Gastrocnemius medialis (tissue), 4 donors: ENCODE measurements at regions not wholly inside any gene's neighbourhood (a gene's known extent, or its start where the extent isn't known, plus 50 kb on each side); places are given as distances from the start of the nearest gene placed in this dataset.

ENCODE experiments used
- ATAC-seq, 2 donors: fragments of 150-250 bp; one replicate each; pipeline ENCODE4 v1.9.1; 2016
- DNase-seq, 2 donors: peaks; one replicate each; pipeline ENCODE4 v3.0.0-alpha.2; 2019
- H3K27ac ChIP-seq, 4 donors: fragments of 200-600 bp; sonication (generic); 1 replicate in 1 of 4; 2 replicates in 3 of 4; pipeline ENCODE4 v1.5.1; 2016 to 2018; ENCODE audit warnings: mild to moderate bottlenecking in 2 of 4, moderate library complexity in 1 of 4
- H3K27me3 ChIP-seq, 3 donors: fragments of 200-600 bp; sonication (generic) in 2 of 3; 1 replicate in 1 of 3; 2 replicates in 2 of 3; pipeline versions ENCODE4 v1.5.1 to v1.6.0; 2016 to 2019; ENCODE audit warnings: mild to moderate bottlenecking in 1 of 3, moderate library complexity in 1 of 3
- H3K36me3 ChIP-seq, 2 donors: fragments of 200-600 bp; sonication (generic) in 1 of 2; one replicate each; pipeline ENCODE4 v1.5.1; 2017 to 2018
- H3K4me1 ChIP-seq, 2 donors: fragments of 200-600 bp; sonication (generic) in 1 of 2; one replicate each; pipeline ENCODE4 v1.5.1; 2016 to 2017; ENCODE audit warnings: mild to moderate bottlenecking in 2 of 2
- H3K4me3 ChIP-seq, 4 donors: fragments of 200-600 bp; sonication (generic) in 3 of 4; 1 replicate in 1 of 4; 2 replicates in 3 of 4; pipeline ENCODE4 v1.5.1; 2016 to 2019; ENCODE audit warnings: mild to moderate bottlenecking in 2 of 4
- H3K9me3 ChIP-seq, 3 donors: fragments of 200-600 bp; sonication (generic) in 2 of 3; 1 replicate in 1 of 3; 2 replicates in 2 of 3; pipeline ENCODE4 v1.5.1; 2016 to 2019
- CTCF ChIP-seq, 5 experiments: fragments of 450-650 bp in 3 of 5; fragments of 200-600 bp in 2 of 5; sonication (generic) in 2 of 5; IDR thresholded peaks in 4 of 5; conservative IDR thresholded peaks in 1 of 5; 1 replicate in 4 of 5; 2 replicates in 1 of 5; pipeline ENCODE4 v1.5.1; 2016 to 2019; ENCODE audit warnings: antibody characterized with exemption in 5 of 5, mild to moderate bottlenecking in 3 of 5, moderate library complexity in 3 of 5
- POLR2A ChIP-seq, 2 donors: fragments of 450-650 bp; IDR thresholded peaks; one replicate each; pipeline ENCODE4 v1.6.1; 2017; ENCODE audit warnings: antibody characterized with exemption in 2 of 2, mild to moderate bottlenecking in 2 of 2, moderate library complexity in 2 of 2
- in situ Hi-C, 4 donors: fragments of 200-750 bp; cut with MboI; loops; one replicate each; pipeline versions ENCODE4 v1.15.0 to v1.8.0; 2017; ENCODE audit warnings: low sequenced_read_pairs in 4 of 4
- intact Hi-C: fragments of 100-400 bp; cut with DNase I; formaldehyde crosslinking; loops from one replicate; pipeline ENCODE4 v1.15.1; 2023; ENCODE audit warnings: low total_unique reads

GRCh38 chr9:7597716-7598115 is 201.9 kb downstream of the DMAC1 start:
- intact Hi-C loops (no loop called here), in situ Hi-C loops (loop anchor here in 1 of 4 donors (25.0 kb wide), 1 partner anchor 90 kb away; no protein-coding TSS in a partner anchor)
- Histone ChIP-seq H3K4me3 (no peak overlapping the region), H3K4me1 (no peaks in the 10 kb centered on the region), H3K27ac (no peak overlapping the region), H3K36me3 (no peaks in the 10 kb centered on the region), H3K9me3 (no peaks in the 10 kb centered on the region), H3K27me3 (no peaks in the 10 kb centered on the region)
- ATAC-seq (no peak), DNase-seq (no peak)
- TF ChIP-seq POLR2A (IDR thresholded peaks at IDR 0.05): no peak
- no peak for TF ChIP-seq CTCF (IDR thresholded peaks at IDR 0.05 in 4 of 5, conservative IDR thresholded peaks at IDR 0.05 in 1 of 5)

- H3K27ac ChIP-seq: no peak overlapping the region
- no peaks in the 10 kb centered on the region for H3K9me3 ChIP-seq
- intact Hi-C loops (no loop called here), in situ Hi-C loops (loop anchor here in 1 of 4 donors (25.0 kb wide), 1 partner anchor 95 kb away; no protein-coding TSS in a partner anchor)
- H3K27me3 ChIP-seq: no peaks in the 10 kb centered on the region
- ATAC-seq (no peak), DNase-seq (no peak)
- H3K4me3 ChIP-seq: no peak overlapping the region
- no peaks in the 10 kb centered on the region for H3K4me1 ChIP-seq
- no peaks in the 10 kb centered on the region for H3K36me3 ChIP-seq
- TF ChIP-seq CTCF (IDR thresholded peaks at IDR 0.05 in 4 of 5, conservative IDR thresholded peaks at IDR 0.05 in 1 of 5) (no peak), POLR2A (IDR thresholded peaks at IDR 0.05) (no peak)
These were observed 207.0 kb downstream of the DMAC1 start for GRCh38 chr9:7592321-7593316.

GRCh38 chr9:7591501-7591900 is 208.1 kb downstream of the DMAC1 start:
- no peak overlapping the region for H3K4me3 ChIP-seq
- in situ Hi-C loops: loop anchor here in 1 of 4 donors (25.0 kb wide), 1 partner anchor 96 kb away; no protein-coding TSS in a partner anchor

GRCh38 chr9:7580568-7580967 is 219.0 kb downstream of the DMAC1 start:
- Histone ChIP-seq H3K4me3 (no peak overlapping the region), H3K4me1 (no peaks in the 10 kb centered on the region), H3K27ac (no peak overlapping the region), H3K9me3 (no peaks in the 10 kb centered on the region), H3K27me3 (no peaks in the 10 kb centered on the region), H3K36me3 (no peaks in the 10 kb centered on the region)
- DNase-seq (no peak), ATAC-seq (no peak)
- TF ChIP-seq CTCF (IDR thresholded peaks at IDR 0.05 in 4 of 5, conservative IDR thresholded peaks at IDR 0.05 in 1 of 5) (no peak), POLR2A (IDR thresholded peaks at IDR 0.05) (no peak)
- intact Hi-C loops: no loop called here
- in situ Hi-C loops: loop anchor here in 1 of 4 donors (25.0 kb wide), 1 partner anchor 107 kb away; no protein-coding TSS in a partner anchor

More at GRCh38 chr9:7591501-7591900, 208.1 kb downstream of the DMAC1 start:
- no peaks in the 10 kb centered on the region for H3K36me3 ChIP-seq
- ATAC-seq (no peak), DNase-seq (no peak)
- H3K27me3 ChIP-seq: no peaks in the 10 kb centered on the region
- H3K4me1 ChIP-seq: no peaks in the 10 kb centered on the region
- TF ChIP-seq CTCF (IDR thresholded peaks at IDR 0.05 in 4 of 5, conservative IDR thresholded peaks at IDR 0.05 in 1 of 5): no peak
- TF ChIP-seq POLR2A (IDR thresholded peaks at IDR 0.05): no peak
- H3K9me3 ChIP-seq: no peaks in the 10 kb centered on the region
- H3K27ac ChIP-seq: no peak overlapping the region
- intact Hi-C loops: no loop called here
